ENCODE measurements at regions not wholly inside any gene's neighbourhood (a gene's known extent, or its start where the extent isn't known, plus 50 kb on each side); places are given as distances from the start of the nearest gene placed in this dataset.
"Not testable (repeated sequence)": the region's sequence is repeated elsewhere in the genome, so short reads cannot be mapped to it uniquely, and the experiment has no call there.

DNA sequence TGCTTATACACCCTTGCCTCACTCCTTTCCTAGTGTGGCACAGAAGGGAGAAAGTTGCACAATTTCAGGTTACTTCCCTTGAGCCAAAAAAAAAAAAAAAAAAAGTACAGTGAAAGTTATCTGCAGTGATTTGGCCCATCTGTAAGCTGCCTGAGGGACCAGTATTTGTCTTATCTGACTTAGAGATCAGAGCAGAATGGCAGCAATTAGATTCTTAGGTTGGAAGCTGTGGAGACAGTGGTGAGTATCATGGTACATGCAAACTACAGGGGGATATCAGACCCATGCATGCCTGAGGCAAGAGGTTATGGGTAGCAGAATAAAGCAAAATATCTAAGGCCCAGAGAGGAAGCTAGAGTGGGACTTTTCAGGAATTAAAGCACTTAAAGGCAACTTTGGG is 1070.7 kb upstream of the NOVA1 start:
- TF ChIP-seq, protein P1, sequence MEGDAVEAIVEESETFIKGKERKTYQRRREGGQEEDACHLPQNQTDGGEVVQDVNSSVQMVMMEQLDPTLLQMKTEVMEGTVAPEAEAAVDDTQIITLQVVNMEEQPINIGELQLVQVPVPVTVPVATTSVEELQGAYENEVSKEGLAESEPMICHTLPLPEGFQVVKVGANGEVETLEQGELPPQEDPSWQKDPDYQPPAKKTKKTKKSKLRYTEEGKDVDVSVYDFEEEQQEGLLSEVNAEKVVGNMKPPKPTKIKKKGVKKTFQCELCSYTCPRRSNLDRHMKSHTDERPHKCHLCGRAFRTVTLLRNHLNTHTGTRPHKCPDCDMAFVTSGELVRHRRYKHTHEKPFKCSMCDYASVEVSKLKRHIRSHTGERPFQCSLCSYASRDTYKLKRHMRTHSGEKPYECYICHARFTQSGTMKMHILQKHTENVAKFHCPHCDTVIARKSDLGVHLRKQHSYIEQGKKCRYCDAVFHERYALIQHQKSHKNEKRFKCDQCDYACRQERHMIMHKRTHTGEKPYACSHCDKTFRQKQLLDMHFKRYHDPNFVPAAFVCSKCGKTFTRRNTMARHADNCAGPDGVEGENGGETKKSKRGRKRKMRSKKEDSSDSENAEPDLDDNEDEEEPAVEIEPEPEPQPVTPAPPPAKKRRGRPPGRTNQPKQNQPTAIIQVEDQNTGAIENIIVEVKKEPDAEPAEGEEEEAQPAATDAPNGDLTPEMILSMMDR (IDR thresholded peaks at IDR 0.05; ENCODE audit: insufficient read depth, low read depth, low read length, missing control alignments): no peak
- DNase-seq (ENCODE audit: low read depth): no peak
- H3K4me3 ChIP-seq (ENCODE audit: low read length): no peak overlapping the region

DNA sequence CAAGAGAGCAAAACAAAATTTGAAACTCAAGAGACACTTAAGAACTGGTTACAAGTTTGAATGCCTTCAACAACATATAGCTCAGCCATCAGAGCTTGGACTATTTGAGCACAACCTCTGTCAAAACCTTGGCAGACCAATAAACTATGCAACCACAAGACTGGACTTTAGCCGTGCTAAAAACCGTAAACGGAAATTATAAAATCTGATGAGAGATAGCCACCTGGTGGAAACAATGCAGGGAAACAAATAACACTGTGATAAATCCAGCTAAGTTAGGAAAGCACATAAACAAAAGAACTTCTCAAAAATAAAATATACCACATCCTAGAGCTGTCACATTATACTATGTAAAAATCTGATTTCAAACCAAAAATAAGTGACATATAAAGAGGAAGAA is 1074.2 kb upstream of the NOVA1 start:
- TF ChIP-seq, protein P1 (IDR thresholded peaks at IDR 0.05; ENCODE audit: insufficient read depth, low read depth, low read length, missing control alignments): no peak
- no peak overlapping the region for H3K4me3 ChIP-seq (ENCODE audit: low read length)
- no peak for DNase-seq (ENCODE audit: low read depth)

DNA sequence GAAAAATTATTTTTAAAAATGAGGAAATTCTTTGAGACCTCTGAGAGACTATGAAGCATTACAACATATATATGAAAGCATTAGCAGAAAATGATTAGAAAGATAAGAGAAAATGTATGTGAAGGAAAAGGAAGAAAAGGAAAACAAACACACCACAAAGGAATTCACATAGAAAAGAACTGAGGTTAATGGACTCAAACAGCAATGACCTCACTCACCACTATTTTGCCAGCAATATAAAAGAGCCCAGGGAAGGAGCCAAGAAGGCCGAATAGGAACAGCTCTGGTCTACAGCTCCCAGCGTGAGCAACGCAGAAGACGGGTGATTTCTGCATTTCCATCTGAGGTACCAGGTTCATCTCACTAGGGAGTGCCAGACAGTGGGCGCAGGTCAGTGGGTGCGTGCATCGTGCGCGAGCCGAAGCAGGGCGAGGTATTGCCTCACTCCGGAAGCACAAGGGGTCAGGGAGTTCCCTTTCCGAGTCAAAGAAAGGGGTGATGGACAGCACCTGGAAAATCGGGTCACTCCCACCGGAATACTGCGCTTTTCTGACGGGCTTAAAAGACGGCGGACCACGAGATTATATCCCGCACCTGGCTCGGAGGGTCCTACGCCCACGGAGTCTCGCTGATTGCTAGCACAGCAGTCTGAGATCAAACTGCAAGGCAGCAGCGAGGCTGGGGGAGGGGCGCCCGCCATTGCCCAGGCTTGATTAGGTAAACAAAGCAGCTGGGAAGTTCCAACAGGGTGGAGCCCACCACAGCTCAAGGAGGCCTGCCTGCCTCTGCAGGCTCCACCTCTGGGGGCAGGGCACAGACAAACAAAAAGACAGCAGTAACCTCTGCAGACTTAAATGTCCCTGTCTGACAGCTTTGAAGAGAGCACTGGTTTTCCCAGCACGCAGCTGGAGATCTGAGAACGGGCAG is 1075.2 kb upstream of the NOVA1 start:
- H3K4me3 ChIP-seq (ENCODE audit: low read length); DNase-seq (ENCODE audit: low read depth): not testable (repeated sequence)

GRCh38 chr14:27686137-27686536 is 1080.5 kb upstream of the FOXG1 start:
- DNase-seq (ENCODE audit: low read depth): peak; percentile 4
- TF ChIP-seq, protein P1 (IDR thresholded peaks at IDR 0.05; ENCODE audit: insufficient read depth, low read depth, low read length, missing control alignments): no peak
- H3K4me3 ChIP-seq (ENCODE audit: low read length): no peak overlapping the region

GRCh38 chr14:27688841-27689444 is 1077.6 kb upstream of the FOXG1 start:
- DNase-seq (ENCODE audit: low read depth): no peak
- no peak overlapping the region for H3K4me3 ChIP-seq (ENCODE audit: low read length)
- TF ChIP-seq, protein P1 (IDR thresholded peaks at IDR 0.05; ENCODE audit: insufficient read depth, low read depth, low read length, missing control alignments): no peak

DNA sequence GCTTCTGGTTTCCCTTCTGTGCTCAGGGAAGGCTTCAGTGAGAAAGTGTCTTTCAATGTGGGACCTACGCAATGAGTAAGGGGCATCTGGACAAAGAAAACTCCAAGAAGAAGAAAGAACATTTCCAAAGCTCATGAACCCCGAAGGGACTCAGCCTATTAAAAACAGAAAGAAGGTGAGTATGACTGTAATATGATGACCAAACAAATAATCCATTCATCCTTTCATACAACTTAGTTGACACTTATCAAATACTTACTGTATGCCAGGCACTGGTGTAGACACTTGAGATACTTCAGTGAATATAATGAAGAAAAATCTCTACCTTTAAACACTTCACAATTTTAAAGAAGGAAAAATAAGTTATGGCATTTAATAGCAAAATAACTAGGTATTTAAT is 1054.2 kb upstream of the FOXG1 start:
- DNase-seq (ENCODE audit: low read depth): no peak
- H3K4me3 ChIP-seq (ENCODE audit: low read length): no peak overlapping the region
- TF ChIP-seq, protein P1 (IDR thresholded peaks at IDR 0.05; ENCODE audit: insufficient read depth, low read depth, low read length, missing control alignments): no peak

DNA sequence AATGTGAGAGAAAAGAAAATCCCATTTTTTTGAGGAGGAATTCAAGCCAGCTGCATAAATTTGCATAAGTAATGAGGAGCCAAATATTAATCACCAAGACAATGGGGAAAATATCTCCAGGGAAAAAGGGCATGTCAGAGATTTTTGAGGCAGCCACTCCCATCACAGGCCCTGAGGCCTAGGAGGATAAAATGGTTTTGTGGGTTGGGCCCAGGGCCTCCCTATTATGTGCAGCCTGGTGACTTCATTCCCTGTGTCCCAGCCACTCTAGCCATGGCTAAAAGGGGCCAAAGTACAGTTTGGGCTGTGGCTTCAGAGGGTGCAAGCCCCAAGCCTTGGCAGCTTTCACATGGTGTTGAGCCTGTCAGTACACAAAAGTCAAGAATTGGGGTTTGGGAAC is 1051.0 kb upstream of the FOXG1 start:
- no peak overlapping the region for H3K4me3 ChIP-seq (ENCODE audit: low read length)
- DNase-seq (ENCODE audit: low read depth): no peak
- TF ChIP-seq, protein P1 (IDR thresholded peaks at IDR 0.05; ENCODE audit: insufficient read depth, low read depth, low read length, missing control alignments): no peak

Measured in epithelial cell of esophagus (primary cell).